GM18868 (cell line): ENCODE measurements at regions not wholly inside any gene's neighbourhood (a gene's known extent, or its start where the extent isn't known, plus 50 kb on each side); places are given as distances from the start of the nearest gene placed in this dataset.

ENCODE experiments used
- ATAC-seq: cut with Tn5 transposase; IDR thresholded peaks from one replicate; pipeline ENCODE4 v1.9.1; 2021; ENCODE audit warnings: mild to moderate bottlenecking, moderate library complexity; ENCODE audit not compliant: unreplicated experiment

GRCh38 chr6:121020656-121021055, 313.6 kb downstream of the TBC1D32 start:
- no peak for ATAC-seq

- peak; percentile 66 for ATAC-seq
Observed at GRCh38 chr6:121008553-121008952, 325.7 kb downstream of the TBC1D32 start.

- ATAC-seq, result no peak
Observed at GRCh38 chr6:121006024-121006423, 328.3 kb downstream of the TBC1D32 start.

GRCh38 chr6:121000381-121000780, 333.9 kb downstream of the TBC1D32 start:
- ATAC-seq, result peak; percentile 40

GRCh38 chr6:120996340-120996739, 337.9 kb downstream of the TBC1D32 start:
- ATAC-seq, result no peak

- ATAC-seq, result no peak
Observed at GRCh38 chr6:120994573-120994967, 339.7 kb downstream of the TBC1D32 start.

- ATAC-seq, result no peak
Observed at GRCh38 chr6:120993929-120994572, 340.2 kb downstream of the TBC1D32 start.

GRCh38 chr6:120992257-120992656, 342.0 kb downstream of the TBC1D32 start:
- no peak for ATAC-seq

GRCh38 chr6:120990866-120991265, 343.4 kb downstream of the TBC1D32 start:
- ATAC-seq, result no peak

GRCh38 chr6:120981835-120982234, 352.4 kb downstream of the TBC1D32 start:
- ATAC-seq, result no peak

GRCh38 chr6:120966321-120966720, 368.0 kb downstream of the TBC1D32 start:
- ATAC-seq, result peak; percentile 48

- peak; percentile 48 for ATAC-seq
Observed at GRCh38 chr6:120965814-120966213, 368.5 kb downstream of the TBC1D32 start.

GRCh38 chr6:120960761-120961160, 373.5 kb downstream of the TBC1D32 start:
- peak; percentile 70 for ATAC-seq

- no peak for ATAC-seq
Observed at GRCh38 chr6:120954111-120954510, 380.2 kb downstream of the TBC1D32 start.

- ATAC-seq, result no peak
Observed at GRCh38 chr6:120951258-120951657, 383.0 kb downstream of the TBC1D32 start.

GRCh38 chr6:120947111-120947510, 387.2 kb downstream of the TBC1D32 start:
- no peak for ATAC-seq

- peak; percentile 85 for ATAC-seq
Observed at GRCh38 chr6:120945905-120946594, 388.2 kb downstream of the TBC1D32 start.

GRCh38 chr6:120938876-120939472, 395.3 kb downstream of the TBC1D32 start:
- peak; percentile 95 for ATAC-seq

- peak; percentile 54 for ATAC-seq
Observed at GRCh38 chr6:120938164-120938875, 396.0 kb downstream of the TBC1D32 start.

- ATAC-seq, result peak; percentile 28
Observed at GRCh38 chr6:120935908-120936307, 398.4 kb downstream of the TBC1D32 start.

- ATAC-seq, result no peak
Observed at GRCh38 chr6:120935016-120935415, 399.3 kb downstream of the TBC1D32 start.
